Ovary (tissue), 3 donors: ENCODE measurements at regions not wholly inside any gene's neighbourhood (a gene's known extent, or its start where the extent isn't known, plus 50 kb on each side); places are given as distances from the start of the nearest gene placed in this dataset.

ENCODE experiments used
- EP300 ChIP-seq: sonication (generic); formaldehyde crosslinking; IDR thresholded peaks from one replicate; pipeline ENCODE4 v1.6.1; 2017; ENCODE audit warnings: antibody characterized with exemption
- POLR2A ChIP-seq: fragments of 450-650 bp; IDR thresholded peaks from one replicate; pipeline ENCODE4 v1.6.1; 2017; ENCODE audit warnings: antibody characterized with exemption, mild to moderate bottlenecking, moderate library complexity
- TF ChIP-seq, protein P1 (sequence below), 3 donors: fragments of 450-650 bp in 2 of 3; fragments of 200-600 bp in 1 of 3; IDR thresholded peaks; one replicate each; pipeline versions ENCODE4 v1.5.1 to v1.8.0; 2016 to 2022; ENCODE audit warnings: antibody characterized with exemption in 3 of 3, mild to moderate bottlenecking in 1 of 3
- donor health status: DM: no; HTN: no; CAD: no.

DNA sequence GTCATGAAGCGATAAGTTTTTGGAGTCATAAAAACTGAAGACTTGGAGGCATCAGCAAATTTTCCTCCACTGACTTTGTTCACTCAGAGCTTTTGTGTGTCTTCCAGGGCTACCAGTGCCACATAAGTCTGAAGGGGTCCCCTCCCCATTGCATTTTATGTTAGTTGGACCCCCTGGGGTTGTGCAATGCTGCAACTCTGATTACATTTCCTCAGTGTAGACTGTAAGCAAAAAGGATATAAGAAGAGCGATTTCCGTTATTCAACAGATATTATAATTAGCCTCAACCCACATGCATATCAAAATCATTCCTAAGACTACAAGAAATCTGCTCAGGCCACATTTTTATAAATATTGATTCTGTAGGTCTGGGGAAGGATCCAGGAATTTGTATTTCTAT is 324.0 kb downstream of the TDRD3 start:
- no peak for TF ChIP-seq POLR2A
- TF ChIP-seq EP300, result no peak
- TF ChIP-seq, protein P1, sequence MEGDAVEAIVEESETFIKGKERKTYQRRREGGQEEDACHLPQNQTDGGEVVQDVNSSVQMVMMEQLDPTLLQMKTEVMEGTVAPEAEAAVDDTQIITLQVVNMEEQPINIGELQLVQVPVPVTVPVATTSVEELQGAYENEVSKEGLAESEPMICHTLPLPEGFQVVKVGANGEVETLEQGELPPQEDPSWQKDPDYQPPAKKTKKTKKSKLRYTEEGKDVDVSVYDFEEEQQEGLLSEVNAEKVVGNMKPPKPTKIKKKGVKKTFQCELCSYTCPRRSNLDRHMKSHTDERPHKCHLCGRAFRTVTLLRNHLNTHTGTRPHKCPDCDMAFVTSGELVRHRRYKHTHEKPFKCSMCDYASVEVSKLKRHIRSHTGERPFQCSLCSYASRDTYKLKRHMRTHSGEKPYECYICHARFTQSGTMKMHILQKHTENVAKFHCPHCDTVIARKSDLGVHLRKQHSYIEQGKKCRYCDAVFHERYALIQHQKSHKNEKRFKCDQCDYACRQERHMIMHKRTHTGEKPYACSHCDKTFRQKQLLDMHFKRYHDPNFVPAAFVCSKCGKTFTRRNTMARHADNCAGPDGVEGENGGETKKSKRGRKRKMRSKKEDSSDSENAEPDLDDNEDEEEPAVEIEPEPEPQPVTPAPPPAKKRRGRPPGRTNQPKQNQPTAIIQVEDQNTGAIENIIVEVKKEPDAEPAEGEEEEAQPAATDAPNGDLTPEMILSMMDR (IDR thresholded peaks at IDR 0.05), result no peak
